ENCODE measurements at regions not wholly inside any gene's neighbourhood (a gene's known extent, or its start where the extent isn't known, plus 50 kb on each side); places are given as distances from the start of the nearest gene placed in this dataset.

- no peak for TF ChIP-seq GATA2 (IDR thresholded peaks at IDR 0.05; ENCODE audit: low read depth, low read length)
- no peak for TF ChIP-seq GATA3 (IDR thresholded peaks at IDR 0.05; ENCODE audit: low read depth, low read length)
Observed at GRCh38 chr17:33809748-33810147, 445.3 kb upstream of the CCL2 start.
